Colonic mucosa (tissue), 4 donors: ENCODE measurements at regions not wholly inside any gene's neighbourhood (a gene's known extent, or its start where the extent isn't known, plus 50 kb on each side); places are given as distances from the start of the nearest gene placed in this dataset.

ENCODE experiments used
- DNase-seq: peaks from one replicate; pipeline ENCODE4 v3.0.0-alpha.2; 2020
- H3K27ac ChIP-seq: fragments of 200-600 bp; one replicate; pipeline ENCODE4 v1.8.0; 2021
- H3K27me3 ChIP-seq: fragments of 200-600 bp; one replicate; pipeline ENCODE4 v1.8.0; 2021
- H3K36me3 ChIP-seq: fragments of 200-600 bp; one replicate; pipeline ENCODE4 v1.8.0; 2021
- H3K4me1 ChIP-seq: fragments of 200-600 bp; one replicate; pipeline ENCODE4 v1.8.0; 2021; ENCODE audit warnings: mild to moderate bottlenecking
- H3K4me3 ChIP-seq: fragments of 200-600 bp; one replicate; pipeline ENCODE4 v1.8.0; 2021
- H3K9ac ChIP-seq, 2 donors: one replicate each; pipeline ENCODE4 v1.7.0; 2013; ENCODE audit warnings: control low read depth in 2 of 2, low read depth in 2 of 2, low read length in 2 of 2
- H3K9me3 ChIP-seq: fragments of 200-600 bp; one replicate; pipeline ENCODE4 v1.8.0; 2021
- intact Hi-C: fragments of 100-400 bp; cut with DNase I; formaldehyde crosslinking; loops from one replicate; pipeline ENCODE4 v1.14.1; 2022
- TF ChIP-seq, protein P1 (sequence below): fragments of 200-600 bp; IDR thresholded peaks from one replicate; pipeline ENCODE4 v1.8.0; 2022; ENCODE audit warnings: antibody characterized with exemption, mild to moderate bottlenecking
- donor health status: healthy.
- donor health status: DM: no; HTN: no; CAD: no.
- donor health status: DM: no; HTN: no; CAD: no.

DNA sequence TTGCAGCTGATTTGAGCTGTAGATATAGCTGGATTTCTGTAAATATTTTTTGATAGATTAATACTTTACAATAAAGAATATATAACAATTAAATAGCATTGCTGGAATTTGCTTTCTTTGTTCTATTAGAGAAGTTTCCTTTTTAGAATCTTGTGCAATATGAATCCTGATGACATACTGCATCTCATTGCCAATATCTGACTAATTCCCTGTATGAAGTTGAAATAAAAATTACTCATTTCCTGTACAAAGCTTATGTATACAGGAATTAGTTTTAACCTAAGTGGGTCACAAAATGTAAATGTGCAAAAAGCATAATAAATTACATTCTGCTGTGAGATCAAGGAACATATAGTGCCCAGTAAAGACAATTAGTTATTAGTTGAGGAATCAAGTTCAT is 72.8 kb upstream of the TMEFF2 start:
- no peak overlapping the region for H3K4me3 ChIP-seq
- no peaks in the 10 kb centered on the region for H3K4me1 ChIP-seq
- no peaks in the 10 kb centered on the region for H3K36me3 ChIP-seq
- no peak overlapping the region for H3K9ac ChIP-seq
- no peaks in the 10 kb centered on the region for H3K9me3 ChIP-seq
- intact Hi-C loops: no loop called here
- TF ChIP-seq, protein P1, sequence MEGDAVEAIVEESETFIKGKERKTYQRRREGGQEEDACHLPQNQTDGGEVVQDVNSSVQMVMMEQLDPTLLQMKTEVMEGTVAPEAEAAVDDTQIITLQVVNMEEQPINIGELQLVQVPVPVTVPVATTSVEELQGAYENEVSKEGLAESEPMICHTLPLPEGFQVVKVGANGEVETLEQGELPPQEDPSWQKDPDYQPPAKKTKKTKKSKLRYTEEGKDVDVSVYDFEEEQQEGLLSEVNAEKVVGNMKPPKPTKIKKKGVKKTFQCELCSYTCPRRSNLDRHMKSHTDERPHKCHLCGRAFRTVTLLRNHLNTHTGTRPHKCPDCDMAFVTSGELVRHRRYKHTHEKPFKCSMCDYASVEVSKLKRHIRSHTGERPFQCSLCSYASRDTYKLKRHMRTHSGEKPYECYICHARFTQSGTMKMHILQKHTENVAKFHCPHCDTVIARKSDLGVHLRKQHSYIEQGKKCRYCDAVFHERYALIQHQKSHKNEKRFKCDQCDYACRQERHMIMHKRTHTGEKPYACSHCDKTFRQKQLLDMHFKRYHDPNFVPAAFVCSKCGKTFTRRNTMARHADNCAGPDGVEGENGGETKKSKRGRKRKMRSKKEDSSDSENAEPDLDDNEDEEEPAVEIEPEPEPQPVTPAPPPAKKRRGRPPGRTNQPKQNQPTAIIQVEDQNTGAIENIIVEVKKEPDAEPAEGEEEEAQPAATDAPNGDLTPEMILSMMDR: no peak
- no peaks in the 10 kb centered on the region for H3K27me3 ChIP-seq
- no peak overlapping the region for H3K27ac ChIP-seq
- no peak for DNase-seq

DNA sequence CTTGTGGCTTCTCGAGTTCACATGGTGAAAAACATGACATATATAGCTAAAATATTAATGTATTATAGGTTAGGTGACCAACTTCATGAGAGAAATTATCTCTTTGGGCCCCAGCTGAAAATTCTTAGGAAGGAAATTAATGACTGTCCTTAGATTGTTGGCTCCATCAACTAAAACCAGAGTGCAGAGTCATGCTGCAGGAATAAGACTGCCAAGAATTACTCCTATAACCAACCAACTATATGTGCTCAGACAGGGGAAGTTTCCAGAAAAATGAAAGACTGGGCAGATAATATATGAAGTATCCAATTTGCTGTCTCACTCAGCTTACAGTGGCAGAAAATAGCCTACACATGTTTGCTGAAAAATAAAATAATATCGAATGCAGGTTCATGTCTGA is 71.0 kb upstream of the TMEFF2 start:
- TF ChIP-seq, protein P1: no peak
- DNase-seq: no peak
- Histone ChIP-seq H3K9me3 (no peaks in the 10 kb centered on the region), H3K4me1 (no peaks in the 10 kb centered on the region), H3K27me3 (no peaks in the 10 kb centered on the region), H3K4me3 (no peak overlapping the region), H3K9ac (no peak overlapping the region), H3K36me3 (no peaks in the 10 kb centered on the region), H3K27ac (no peak overlapping the region)
- intact Hi-C loops: no loop called here

DNA sequence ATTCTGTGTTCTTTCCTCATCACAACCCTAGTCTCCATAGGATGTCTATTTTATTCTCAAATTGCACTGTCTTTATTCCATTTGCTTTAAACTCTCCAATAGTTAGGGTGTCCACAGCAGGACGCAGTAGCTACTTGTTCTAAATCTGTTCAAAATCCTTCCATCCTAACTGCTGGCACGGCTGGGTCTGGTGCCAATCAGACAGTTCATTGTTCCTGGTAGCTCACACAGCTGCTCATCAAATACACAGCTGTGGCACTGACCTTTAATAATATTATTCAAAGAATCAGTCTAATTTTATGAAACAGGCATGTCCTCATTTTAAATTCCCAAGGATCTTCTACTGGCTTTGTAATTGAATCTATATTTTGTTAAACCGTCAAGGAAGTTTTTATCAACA is 59.7 kb upstream of the TMEFF2 start:
- TF ChIP-seq, protein P1: no peak
- Histone ChIP-seq H3K36me3 (no peaks in the 10 kb centered on the region), H3K4me1 (no peaks in the 10 kb centered on the region), H3K9ac (no peak overlapping the region), H3K9me3 (no peaks in the 10 kb centered on the region), H3K4me3 (no peak overlapping the region), H3K27ac (no peak overlapping the region), H3K27me3 (no peaks in the 10 kb centered on the region)
- DNase-seq: no peak
- intact Hi-C loops: no loop called here

DNA sequence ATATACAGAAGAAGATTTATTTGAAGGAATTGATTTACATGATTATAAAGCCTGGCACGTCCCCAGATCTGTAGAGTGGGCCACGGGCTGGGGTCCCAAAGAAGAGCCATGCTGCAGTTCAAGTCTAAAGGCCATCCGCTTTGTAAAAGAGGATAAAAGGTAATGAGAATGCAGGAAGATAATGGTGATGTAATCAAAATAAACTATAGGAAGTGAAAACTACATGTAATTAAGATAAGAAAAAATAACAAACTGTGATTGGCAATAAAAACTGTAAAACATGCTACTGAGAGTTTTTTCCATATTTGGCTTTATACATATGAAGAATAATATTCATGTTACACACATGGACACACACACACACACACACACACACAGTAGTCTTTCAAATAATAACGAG is 59.0 kb upstream of the TMEFF2 start:
- no peaks in the 10 kb centered on the region for H3K36me3 ChIP-seq
- H3K9me3 ChIP-seq: no peaks in the 10 kb centered on the region
- H3K4me3 ChIP-seq: no peak overlapping the region
- intact Hi-C loops: no loop called here
- DNase-seq: no peak
- TF ChIP-seq, protein P1: no peak
- H3K9ac ChIP-seq: no peak overlapping the region
- no peaks in the 10 kb centered on the region for H3K27me3 ChIP-seq
- no peak overlapping the region for H3K27ac ChIP-seq
- no peaks in the 10 kb centered on the region for H3K4me1 ChIP-seq

DNA sequence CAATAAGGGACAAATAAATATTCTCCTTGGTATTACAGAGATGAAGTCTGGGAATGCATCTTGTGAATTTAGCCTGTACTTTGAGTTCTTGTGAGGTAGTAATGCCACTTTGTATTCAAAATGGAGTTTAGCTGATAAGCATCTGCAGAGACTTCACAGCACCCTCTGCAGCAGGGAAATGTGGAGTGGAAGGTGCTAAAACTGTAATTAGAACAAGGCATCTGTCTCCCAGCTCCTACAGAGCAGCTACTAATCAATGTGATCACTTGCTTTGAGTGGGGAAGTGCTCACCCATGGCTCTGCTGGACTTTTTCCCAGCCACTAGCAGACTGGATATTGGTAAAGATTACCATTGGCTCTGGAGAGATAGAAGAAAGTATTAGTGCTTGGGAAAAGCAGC is 56.2 kb upstream of the TMEFF2 start:
- H3K27ac ChIP-seq: no peak overlapping the region
- DNase-seq: no peak
- intact Hi-C loops: no loop called here
- TF ChIP-seq, protein P1: no peak
- no peak overlapping the region for H3K4me3 ChIP-seq
- H3K4me1 ChIP-seq: no peaks in the 10 kb centered on the region
- H3K9ac ChIP-seq: no peak overlapping the region
- H3K36me3 ChIP-seq: no peaks in the 10 kb centered on the region
- no peaks in the 10 kb centered on the region for H3K27me3 ChIP-seq
- no peaks in the 10 kb centered on the region for H3K9me3 ChIP-seq

DNA sequence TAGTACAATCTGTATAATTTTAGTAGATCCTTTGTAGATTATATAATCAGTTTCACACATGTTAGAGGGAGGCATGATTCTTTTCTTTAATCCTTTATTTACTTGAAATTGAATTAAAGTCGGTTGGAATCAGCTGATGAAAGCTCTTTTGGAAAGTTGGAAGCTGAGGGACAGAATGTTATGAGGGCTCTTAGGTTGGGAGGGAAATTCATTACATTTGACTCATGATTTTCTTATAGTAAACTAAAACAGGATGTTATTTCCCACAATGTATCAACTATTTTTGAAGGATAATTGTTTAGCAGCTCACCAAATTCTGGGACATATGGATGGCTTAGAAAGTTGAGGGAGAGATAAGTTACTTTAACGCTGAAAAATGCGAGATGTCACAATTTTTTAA is 52.7 kb upstream of the TMEFF2 start:
- no peak overlapping the region for H3K27ac ChIP-seq
- no peaks in the 10 kb centered on the region for H3K27me3 ChIP-seq
- no peak overlapping the region for H3K9ac ChIP-seq
- H3K9me3 ChIP-seq: no peaks in the 10 kb centered on the region
- no peaks in the 10 kb centered on the region for H3K36me3 ChIP-seq
- H3K4me1 ChIP-seq: no peaks in the 10 kb centered on the region
- TF ChIP-seq, protein P1: no peak
- H3K4me3 ChIP-seq: no peak overlapping the region
- intact Hi-C loops: no loop called here
- no peak for DNase-seq
